ENCODE measurements at regions not wholly inside any gene's neighbourhood (a gene's known extent, or its start where the extent isn't known, plus 50 kb on each side); places are given as distances from the start of the nearest gene placed in this dataset.
A peak's percentile ranks its signal among the peaks of the same experiment; 100 is the strongest.

- H3K27ac Mint-ChIP-seq (ENCODE audit: unreplicated experiment), result no peak overlapping the region
- no peaks in the 10 kb centered on the region for H3K4me1 Mint-ChIP-seq (ENCODE audit: low read depth, unreplicated experiment)
- intact Hi-C loops (cut with micrococcal nuclease; ENCODE audit: unreplicated experiment), result no loop called here
- no peaks in the 10 kb centered on the region for H3K9me3 Mint-ChIP-seq (ENCODE audit: low read depth, unreplicated experiment)
- H3K4me3 Mint-ChIP-seq (ENCODE audit: low read depth, unreplicated experiment), result no peak overlapping the region
- H3K36me3 Mint-ChIP-seq (ENCODE audit: insufficient read depth, unreplicated experiment), result no peaks in the 10 kb centered on the region
- peaks cover 39% of the 10 kb centered on the region for H3K27me3 Mint-ChIP-seq (ENCODE audit: unreplicated experiment)
- TF ChIP-seq CTCF (IDR thresholded peaks at IDR 0.05; ENCODE audit: unreplicated experiment), result no peak
- CTCF ChIA-PET, result no interaction called here
- DNase-seq, result no peak
- BruUV-seq (replicated peaks), result no TSS peak
Observed at GRCh38 chr9:95627802-95628201, 111.0 kb upstream of the PTCH1 start.

GRCh38 chr9:95626885-95627558 lies 110.3 kb upstream of the PTCH1 start:
- Mint-ChIP-seq H3K36me3 (ENCODE audit: insufficient read depth, unreplicated experiment) (no peaks in the 10 kb centered on the region), H3K4me1 (ENCODE audit: low read depth, unreplicated experiment) (no peaks in the 10 kb centered on the region), H3K9me3 (ENCODE audit: low read depth, unreplicated experiment) (no peaks in the 10 kb centered on the region), H3K4me3 (ENCODE audit: low read depth, unreplicated experiment) (no peak overlapping the region), H3K27me3 (ENCODE audit: unreplicated experiment) (peaks cover 38% of the 10 kb centered on the region), H3K27ac (ENCODE audit: unreplicated experiment) (no peak overlapping the region)
- intact Hi-C loops (cut with micrococcal nuclease; ENCODE audit: unreplicated experiment), result no loop called here
- peak; percentile 17 for DNase-seq
- BruUV-seq (replicated peaks), result no TSS peak
- TF ChIP-seq CTCF (IDR thresholded peaks at IDR 0.05; ENCODE audit: unreplicated experiment), result no peak
- CTCF ChIA-PET, result no interaction called here

DNA sequence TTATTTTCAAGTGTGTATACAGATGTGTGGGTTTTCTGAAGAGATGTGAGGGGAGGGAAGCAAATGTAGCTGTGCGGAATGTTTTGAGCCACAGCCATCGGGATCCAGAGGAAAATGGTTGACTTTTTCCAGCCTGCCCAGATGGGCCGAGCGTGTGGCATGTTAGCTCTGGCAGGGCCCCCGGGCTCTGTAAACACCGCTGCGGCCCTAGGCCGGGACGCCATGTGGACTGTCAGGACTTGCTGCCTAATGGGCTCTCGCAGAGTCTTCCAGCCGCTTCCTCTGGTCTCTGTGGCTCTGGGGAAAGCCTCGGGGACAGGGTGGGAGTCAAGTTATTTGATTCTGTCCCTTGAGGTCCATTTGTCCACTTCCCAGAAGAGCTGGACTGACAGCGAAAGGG lies 109.6 kb upstream of the PTCH1 start:
- Mint-ChIP-seq H3K4me3 (ENCODE audit: low read depth, unreplicated experiment) (no peak overlapping the region), H3K36me3 (ENCODE audit: insufficient read depth, unreplicated experiment) (no peaks in the 10 kb centered on the region), H3K27ac (ENCODE audit: unreplicated experiment) (no peak overlapping the region), H3K4me1 (ENCODE audit: low read depth, unreplicated experiment) (no peaks in the 10 kb centered on the region), H3K9me3 (ENCODE audit: low read depth, unreplicated experiment) (no peaks in the 10 kb centered on the region), H3K27me3 (ENCODE audit: unreplicated experiment) (peaks cover 38% of the 10 kb centered on the region)
- no TSS peak for BruUV-seq (replicated peaks)
- CTCF ChIA-PET, result no interaction called here
- TF ChIP-seq CTCF (IDR thresholded peaks at IDR 0.05; ENCODE audit: unreplicated experiment), result no peak
- no peak for DNase-seq
- intact Hi-C loops (cut with micrococcal nuclease; ENCODE audit: unreplicated experiment), result no loop called here

DNA sequence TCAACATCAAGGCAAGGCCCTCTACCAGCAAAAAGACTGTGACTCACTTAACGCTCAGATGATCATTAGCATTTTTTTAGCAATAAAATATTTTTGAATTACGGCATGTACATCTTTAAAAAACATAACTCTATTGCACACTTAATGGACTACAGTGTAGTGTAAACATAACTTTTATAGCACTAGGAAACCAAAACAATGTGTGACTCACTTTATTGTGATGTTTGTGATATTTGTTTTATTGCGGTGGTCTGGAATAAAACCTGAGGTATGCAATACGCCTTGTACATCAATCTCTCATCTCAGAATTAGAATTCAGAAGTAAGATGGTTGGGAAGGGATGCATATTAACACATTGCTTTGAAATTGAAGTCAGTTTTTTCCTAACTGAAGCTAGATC lies 106.9 kb upstream of the PTCH1 start:
- no peak overlapping the region for H3K4me3 Mint-ChIP-seq (ENCODE audit: low read depth, unreplicated experiment)
- no peak for DNase-seq

More for the DNA sequence above, 106.9 kb upstream of the PTCH1 start:
- no peak overlapping the region for H3K27ac Mint-ChIP-seq (ENCODE audit: unreplicated experiment)
- H3K9me3 Mint-ChIP-seq (ENCODE audit: low read depth, unreplicated experiment), result no peaks in the 10 kb centered on the region
- no TSS peak for BruUV-seq (replicated peaks)
- CTCF ChIA-PET, result no interaction called here
- H3K4me1 Mint-ChIP-seq (ENCODE audit: low read depth, unreplicated experiment), result no peaks in the 10 kb centered on the region
- H3K36me3 Mint-ChIP-seq (ENCODE audit: insufficient read depth, unreplicated experiment), result no peaks in the 10 kb centered on the region
- TF ChIP-seq CTCF (IDR thresholded peaks at IDR 0.05; ENCODE audit: unreplicated experiment), result no peak
- intact Hi-C loops (cut with micrococcal nuclease; ENCODE audit: unreplicated experiment), result no loop called here
- peaks cover 33% of the 10 kb centered on the region for H3K27me3 Mint-ChIP-seq (ENCODE audit: unreplicated experiment)

All from Calu3 (cell line).